GM18520 (cell line): ENCODE measurements at regions not wholly inside any gene's neighbourhood (a gene's known extent, or its start where the extent isn't known, plus 50 kb on each side); places are given as distances from the start of the nearest gene placed in this dataset.
A peak's percentile ranks its signal among the peaks of the same experiment; 100 is the strongest.
"Not testable (repeated sequence)": the region's sequence is repeated elsewhere in the genome, so short reads cannot be mapped to it uniquely, and the experiment has no call there.

Experiments
- ATAC-seq: cut with Tn5 transposase; IDR thresholded peaks from one replicate; pipeline ENCODE4 v1.9.1; 2021; ENCODE audit not compliant: unreplicated experiment

DNA sequence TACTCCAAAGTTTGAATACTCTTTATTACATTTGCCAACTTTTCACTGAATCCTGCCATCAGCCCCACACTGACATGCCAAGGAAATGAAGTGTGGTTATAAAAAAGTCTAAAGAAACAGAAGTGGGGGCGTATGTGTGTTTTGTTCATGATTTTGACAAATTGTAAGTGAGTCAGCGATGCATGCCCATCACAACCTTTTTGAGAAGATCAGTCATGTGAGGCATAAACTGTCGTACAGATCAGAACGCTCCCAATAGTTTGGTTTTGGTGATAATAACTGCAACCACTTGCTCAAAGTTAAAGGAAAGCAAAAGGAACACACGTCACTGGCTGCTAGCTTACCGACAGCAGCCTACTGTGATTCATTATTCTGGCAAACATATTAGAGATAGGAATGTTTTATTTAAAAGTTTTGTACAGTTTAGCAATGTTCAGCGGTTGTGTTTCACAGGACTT is 95.6 kb downstream of the RGS2 start:
- ATAC-seq = no peak

DNA sequence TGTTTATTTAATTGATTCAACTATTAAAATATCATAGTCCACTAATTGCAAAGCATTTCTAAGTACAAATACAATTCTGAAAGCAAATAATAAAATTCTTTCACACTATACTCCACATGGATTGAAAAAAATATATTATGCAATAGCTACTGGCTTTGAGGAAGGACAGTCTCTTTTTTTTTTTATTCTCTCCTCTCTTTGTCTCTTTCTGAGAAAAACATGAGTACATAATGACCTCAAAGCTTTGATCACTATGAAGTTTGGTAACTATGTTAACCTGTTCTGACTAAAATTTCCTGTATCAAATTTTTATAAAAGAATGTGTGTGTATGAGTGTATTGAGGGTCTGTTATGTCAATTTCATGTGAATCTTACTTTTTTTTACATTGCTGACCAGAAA is 96.2 kb downstream of the RGS2 start:
- no peak for ATAC-seq

DNA sequence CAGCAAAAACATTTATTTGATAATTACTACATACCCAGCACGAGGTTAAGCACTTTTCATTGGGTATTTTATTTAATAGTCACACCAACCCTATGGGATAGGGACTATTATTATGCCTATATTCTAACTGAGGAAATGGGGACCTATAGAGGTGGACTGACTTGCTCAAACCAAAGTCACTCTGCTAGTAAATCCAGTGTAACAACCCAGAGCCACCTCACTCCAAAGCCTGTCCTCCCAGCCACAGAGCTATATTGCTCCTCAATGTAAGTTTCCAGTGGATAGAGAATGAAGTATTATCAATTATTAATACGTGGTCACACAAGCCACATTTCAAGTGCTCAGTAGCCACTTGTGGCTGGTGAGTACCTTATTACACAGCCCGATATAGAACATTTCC is 97.5 kb downstream of the RGS2 start:
- no peak for ATAC-seq

DNA sequence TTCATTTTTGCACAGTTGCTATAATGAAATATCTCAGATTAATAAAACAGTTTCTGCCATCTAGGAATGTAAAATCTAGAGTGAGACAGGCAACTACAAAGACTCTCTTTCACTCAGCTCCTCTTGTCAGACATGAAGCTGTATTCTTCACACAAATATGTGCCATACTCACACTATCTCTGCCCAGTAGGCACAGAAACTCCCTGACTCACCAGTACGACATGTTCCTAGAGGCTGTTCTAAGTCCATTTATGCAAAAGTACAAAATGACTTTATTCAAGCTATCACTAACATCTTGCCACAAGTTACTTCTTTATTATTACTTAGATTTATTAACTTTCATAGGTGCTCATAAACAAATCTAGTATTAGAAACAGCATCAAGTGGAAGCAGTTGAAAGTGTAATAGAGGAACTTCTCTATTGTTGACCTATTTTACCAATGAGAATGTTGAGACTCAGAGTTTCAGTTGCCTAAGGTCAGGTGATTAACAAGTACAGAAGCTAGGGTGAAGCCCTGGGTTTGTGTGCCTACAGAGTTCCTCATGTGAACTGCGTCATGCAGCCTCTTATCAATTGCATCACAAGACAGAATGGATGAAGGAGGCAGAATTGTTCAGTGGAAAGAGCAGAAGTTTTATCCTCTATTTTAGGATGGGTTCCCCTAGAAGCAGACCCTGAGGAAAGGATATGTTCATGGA is 98.9 kb downstream of the RGS2 start:
- ATAC-seq = peak; percentile 79

DNA sequence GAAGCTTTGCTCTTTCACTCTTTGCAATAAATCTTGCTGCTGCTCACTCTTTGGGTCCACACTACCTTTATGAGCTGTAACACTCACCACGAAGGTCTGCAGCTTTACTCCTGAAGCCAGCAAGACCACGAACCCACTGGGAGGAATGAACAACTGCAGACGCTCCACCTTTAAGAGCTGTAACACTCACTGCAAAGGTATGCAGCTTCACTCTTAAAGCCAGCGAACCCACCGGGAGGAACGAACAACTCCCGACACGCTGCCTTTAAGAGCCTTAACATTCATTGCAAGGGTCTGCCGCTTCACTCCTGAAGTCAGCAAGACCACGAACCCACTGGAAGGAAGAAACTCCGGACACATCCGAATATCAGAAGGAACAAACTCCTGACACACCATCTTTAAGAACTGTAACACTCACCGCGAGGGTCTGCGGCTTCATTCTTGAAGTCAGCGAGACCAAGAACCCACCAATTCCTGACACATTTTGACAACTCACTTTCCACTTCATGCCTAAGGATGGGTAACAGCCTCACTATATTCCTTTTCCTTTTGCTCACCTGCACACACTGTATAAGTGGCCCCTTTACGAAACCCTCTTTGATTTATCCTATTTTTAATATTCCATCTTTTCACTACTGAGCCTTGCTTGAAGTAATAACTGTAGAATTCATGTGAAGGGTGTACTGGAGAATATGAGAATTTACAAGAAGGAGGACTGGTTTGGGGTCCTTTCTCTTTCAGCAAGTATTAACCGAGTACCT is 103.2 kb downstream of the RGS2 start:
- not testable (repeated sequence) for ATAC-seq

DNA sequence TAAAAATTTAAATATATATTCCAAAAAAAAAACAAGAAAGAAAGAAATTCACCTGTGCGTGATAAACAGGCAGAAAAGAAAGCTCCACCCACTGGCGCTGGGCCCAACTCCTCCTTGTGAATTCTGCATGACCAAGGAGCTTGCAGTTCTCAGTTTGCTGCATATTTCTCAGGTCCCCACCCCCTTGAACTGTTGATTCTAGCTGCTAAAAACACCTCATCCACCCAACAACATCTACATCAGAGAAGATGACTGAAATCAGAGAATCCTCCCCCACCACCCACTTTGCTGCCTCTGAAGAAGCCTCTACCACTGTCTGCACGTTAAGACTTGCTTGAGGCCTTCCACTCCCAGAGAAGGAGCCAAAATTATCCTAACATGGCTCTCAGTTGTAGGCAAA is 104.8 kb downstream of the RGS2 start:
- ATAC-seq = no peak

DNA sequence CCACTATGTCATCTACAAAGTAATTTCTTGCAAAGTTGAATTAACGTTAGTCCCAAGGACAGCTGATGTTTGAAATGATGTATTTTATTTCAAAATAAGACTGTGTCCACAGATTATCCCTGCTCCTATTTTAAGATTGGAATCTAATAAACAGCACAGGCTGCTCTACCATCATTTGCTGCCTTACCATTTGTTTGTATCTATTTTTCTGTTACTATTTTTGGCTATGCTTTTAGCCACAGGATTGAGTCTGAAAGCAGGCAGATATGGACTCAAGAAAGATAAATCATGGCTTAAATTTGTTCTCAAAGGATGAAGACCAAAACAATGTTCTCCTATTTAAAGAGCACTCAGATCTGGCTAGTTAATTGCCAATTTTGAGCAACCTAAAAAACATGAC is 105.3 kb downstream of the RGS2 start:
- no peak for ATAC-seq

DNA sequence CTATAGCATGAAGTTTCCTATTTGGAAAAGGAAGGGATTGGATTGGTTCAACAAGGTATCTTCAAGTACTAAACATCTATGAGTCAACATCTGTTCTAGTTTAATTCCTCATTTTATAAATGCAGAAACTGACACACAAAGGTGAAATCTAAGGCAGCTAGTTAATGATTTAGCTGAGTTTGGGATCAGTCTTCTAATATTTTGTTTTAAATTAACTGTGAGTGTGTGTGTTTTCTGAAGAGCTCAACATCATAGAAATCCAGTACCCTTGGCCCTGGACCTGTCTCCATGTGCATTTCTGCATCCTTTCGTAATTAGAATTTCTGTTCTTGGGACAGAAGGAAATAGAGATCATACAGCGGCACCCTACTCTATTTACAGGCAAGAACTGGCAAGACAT is 105.9 kb downstream of the RGS2 start:
- no peak for ATAC-seq

DNA sequence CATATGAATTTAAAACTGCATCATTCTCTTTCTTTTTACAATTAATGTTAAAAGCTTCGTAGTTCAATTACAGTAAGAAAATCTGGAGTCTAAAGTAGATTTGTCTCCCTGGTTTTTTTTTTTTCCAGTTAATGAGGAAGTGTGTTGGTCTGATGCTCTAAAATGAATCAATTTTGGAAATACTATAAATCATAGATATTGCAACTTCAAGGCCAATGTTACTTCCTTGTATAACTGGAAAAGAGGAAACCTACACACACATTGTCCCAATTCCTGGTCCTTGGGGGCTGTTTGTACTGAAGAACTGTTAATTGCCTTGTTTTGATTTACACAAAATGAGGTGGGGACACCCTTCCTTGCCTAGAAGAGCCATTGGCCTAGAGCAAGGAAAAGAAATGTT is 107.2 kb downstream of the RGS2 start:
- ATAC-seq = no peak

DNA sequence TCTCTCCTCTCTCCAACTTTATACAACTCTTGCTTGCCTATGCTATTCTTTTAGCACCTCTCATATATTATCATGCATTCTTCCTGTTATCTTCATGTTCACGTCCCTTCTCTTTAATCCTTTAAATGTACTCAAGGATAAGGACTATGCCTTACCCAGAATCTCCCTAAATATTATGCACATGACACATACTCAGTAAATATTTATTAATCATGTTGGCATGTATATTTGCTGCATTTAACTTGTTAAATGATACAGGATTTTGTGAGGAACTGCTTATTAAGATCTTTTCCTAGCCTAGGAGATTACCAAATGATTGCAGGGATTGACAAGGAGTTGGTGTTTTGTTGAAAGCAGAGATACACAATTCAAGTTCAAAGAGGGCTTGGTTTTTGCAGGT is 109.4 kb downstream of the RGS2 start:
- ATAC-seq = no peak

DNA sequence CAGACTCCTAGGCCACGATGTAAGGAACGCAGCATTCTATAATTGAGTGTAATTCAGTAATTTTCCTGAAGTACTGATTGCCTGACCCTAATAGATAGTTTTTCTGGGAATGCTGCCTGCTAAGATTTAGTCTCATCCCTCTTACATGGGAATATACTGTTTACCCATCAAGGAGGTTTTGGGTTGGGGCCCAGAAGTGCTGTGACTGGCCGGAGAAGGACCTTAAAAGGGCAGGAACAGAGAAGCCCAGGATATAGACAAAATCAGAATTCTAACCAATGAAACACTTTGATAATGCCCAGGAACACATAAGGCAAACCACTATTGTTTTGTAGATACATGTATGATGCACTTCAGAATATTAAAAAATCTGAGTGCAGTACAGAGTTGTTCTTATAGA is 111.6 kb downstream of the RGS2 start:
- ATAC-seq = no peak

DNA sequence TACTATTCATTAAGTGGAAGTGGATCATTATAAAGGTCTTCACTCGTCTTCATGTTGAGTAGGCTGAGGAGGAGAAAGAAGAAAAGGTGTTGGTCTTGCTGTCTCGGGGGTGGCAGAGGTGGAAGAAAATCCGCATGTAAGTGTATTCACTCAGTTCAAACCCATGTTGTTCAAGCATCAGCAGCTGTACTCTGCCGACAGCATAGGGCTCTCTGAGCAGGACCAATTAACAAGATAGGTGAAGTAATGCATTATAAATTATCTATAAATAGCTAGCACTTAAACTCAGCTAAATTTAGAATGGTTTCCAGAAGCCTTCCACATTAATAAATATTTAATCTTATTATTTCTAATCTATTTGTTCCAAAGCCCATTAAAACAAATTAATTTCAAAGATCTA is 116.8 kb downstream of the RGS2 start:
- ATAC-seq = no peak

DNA sequence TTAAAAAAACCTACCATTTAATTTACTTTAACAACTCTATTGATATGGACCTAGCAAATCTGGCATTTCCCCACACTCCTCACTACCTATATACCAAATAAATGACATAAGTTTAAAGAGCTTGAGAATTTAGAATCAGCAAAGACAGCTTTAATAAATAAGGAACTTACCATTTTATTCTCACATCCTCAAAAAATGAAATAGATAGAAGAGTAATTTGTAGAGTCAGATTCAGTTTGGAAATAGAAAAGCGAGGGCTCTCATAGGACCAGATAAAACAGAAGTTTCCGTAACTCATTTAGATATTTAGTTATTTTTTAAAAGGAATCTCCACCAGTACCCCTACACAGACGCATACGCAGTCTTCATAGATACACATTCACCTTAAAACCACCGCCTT is 117.9 kb downstream of the RGS2 start:
- no peak for ATAC-seq

DNA sequence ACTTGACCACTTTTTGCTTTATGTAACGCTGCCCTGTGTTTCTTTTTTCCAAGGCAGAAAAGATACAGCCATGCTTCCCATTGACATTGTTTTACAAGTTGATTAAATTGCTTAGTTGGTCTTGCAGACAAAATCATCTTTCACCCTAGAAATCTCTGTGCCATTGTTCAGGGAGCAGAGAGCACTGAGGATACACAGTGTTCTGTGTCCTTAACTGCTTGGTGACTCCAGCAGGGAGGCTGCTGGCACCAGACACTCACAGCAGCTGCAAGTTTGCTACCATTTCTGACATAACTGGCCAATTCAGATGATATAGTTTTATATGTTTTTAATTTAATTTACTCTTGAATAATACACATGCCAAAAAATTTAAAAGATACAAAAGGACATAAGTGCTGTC is 118.7 kb downstream of the RGS2 start:
- no peak for ATAC-seq

DNA sequence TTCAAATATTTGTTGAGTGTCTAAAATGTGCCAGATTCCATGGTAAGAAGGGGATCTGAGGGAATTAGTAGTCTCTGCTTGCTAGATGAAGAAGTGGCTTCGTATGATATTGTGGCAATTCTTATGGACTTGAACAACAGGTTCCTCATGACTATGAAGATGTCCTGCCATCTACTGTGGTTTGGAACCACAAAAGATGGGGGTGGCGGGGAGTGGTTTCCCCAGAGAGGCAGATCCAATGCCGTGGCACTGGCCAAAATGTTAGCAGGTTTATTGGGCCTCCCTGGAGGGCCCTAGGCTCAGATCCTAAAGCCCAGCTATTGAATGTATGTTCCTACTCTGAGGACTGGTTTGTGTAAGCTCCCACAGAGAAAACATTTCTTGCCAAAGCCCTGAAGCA is 120.8 kb downstream of the RGS2 start:
- no peak for ATAC-seq

DNA sequence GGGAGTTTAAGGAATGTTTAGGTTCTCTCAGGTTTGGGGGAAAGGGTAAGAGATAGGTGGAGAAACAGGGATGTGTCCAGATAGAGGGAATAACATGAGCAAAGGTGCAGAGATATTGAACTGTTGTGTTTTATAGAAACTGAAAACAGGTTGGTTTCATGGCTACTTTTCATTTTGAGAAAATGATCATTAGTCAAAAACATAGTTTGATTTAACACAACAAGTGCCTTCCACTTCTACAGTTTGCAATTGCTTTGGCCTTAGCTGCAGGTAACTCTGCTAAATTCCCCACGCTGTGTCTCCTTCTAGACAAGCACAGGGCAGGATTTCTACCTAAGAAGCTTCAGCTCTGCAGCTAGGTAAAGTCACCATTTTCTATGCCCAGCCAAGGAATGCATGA is 124.9 kb downstream of the RGS2 start:
- no peak for ATAC-seq

DNA sequence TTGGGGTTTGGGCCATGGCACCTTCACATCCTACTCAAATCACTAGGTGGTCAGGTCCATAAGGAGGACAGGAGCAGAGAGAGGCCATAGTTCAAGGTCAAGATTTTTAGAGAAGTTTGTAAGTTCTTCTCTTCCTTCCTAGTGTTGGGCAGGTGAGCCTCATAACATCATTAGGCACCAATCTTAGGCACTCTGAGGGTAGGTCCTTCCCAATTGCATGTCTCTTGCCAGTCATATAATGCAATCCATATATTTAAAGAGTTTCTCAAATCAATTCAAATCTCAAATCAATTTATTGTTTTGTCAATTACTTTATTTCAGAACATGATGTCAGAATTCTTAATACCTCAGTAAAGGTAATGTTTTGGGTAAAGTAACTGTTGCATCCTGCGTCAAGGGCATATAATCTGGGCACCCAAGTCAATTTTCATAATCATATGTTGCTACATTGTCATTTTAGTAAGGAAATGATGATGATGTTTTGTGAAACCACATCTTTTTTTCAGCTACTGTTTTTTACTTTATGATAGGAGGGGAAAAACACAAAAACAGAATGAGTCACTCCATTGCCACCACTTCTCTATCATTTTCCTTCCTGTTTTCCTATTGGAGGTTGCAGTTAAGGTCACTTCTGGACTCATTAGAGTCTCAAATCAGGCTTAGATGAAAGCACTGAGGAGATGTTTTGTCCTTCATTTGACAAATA is 122.7 kb downstream of the UCHL5 start:
- ATAC-seq = peak; percentile 48

DNA sequence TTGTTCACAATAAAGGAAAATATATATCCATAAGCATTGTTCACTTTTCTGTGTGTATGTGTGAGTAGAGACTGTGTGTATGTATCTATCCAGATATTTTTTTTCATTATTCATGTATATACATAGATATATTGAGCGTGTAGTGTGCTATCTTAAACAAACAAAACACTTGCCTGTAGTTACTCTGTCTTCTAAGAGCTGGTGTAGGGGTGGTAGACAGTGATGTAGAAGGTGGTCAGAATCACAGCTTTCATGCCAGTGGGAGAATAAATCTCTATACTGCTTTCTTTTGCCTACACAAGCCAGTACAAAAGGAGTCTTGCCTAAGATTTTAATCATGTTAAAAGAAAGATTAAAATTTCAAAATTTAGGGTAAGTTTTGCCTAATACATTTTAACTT is 122.0 kb downstream of the UCHL5 start:
- ATAC-seq = no peak

DNA sequence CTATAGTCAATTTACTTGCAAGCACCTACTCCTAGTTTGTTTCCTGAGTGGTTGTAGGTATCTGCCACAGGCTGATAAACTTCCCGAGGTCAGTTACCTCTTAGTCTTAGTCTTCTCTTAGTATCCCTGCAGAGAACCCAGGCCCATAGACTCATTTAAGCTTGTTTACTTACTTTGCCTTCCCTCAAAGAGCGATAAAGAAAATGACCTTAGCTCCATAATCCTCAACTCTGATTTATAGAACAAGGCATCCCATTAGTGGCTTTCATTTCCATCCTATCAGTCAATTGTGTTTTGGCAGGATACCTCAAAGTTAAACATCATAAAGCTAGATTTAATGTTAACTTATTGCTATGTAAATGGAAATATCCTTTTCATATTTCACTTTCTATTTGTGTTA is 119.7 kb downstream of the UCHL5 start:
- no peak for ATAC-seq

DNA sequence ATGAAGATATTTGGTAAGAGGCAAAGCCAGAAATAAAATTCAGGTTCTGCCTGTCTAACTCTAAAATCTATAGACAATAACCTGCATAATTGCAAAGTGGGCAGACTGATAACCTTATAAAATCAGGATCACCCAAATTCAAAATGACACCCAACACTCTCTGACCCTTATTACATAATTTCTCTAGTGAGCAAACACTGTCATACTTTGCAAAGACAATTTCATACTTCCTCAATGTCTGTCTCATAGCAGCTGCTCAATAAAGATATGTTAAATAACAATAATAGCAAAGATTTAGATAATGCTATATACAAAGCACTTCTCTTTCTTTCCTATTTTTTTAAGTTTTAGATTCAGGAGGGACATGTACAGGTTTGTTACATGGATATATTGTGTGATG is 118.5 kb downstream of the UCHL5 start:
- no peak for ATAC-seq

DNA sequence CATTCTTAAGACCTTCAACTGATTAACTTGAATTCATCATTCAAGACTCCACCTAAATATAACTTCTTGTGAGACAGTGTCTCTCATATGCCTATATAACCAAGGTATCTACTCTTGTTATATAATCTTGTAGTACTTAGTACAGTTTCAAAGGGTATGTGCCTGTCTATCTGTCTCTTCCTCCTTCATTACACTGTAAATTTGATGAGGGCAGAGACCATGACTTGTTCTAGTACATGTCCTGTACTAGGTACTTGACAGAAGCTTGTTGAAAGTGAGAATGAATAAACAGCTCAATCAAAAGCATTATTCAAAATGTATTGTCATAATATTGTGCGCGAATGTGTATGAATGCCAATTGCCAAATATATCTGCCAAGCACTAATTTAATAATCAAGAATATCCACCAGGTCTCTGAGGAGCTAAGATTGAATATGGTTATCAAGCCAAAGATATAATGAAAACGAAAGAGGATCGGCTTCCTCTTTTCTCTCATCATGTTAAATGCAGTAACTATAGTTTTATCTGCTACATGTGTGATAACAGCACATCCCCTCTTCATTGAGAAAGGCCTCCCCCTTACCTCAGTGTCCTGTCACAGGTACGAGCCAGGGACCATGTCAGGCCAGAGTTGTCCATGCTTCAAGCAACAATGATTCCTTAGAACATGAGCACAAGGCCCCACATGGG is 117.3 kb downstream of the UCHL5 start:
- peak; percentile 39 for ATAC-seq

DNA sequence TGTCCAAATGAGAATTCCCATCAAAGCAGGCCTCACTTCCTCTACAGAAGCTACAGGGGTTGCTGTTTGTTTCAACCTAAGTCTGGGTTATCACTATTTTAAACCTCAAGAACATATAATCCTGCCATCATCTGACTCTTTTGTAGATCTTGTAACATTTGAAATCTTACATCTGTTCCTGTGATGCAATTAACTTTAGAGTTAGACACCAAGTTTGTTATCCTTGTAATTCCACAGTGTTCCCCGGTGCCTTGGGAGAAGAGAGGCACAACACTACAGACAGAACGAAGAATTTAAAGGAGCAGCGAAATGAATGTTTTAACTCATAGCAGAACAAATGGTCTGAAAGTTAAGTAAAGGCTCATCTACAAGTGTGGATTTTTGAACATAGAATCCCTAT is 116.1 kb downstream of the UCHL5 start:
- ATAC-seq = no peak
